ENCODE measurements at regions not wholly inside any gene's neighbourhood (a gene's known extent, or its start where the extent isn't known, plus 50 kb on each side); places are given as distances from the start of the nearest gene placed in this dataset.

GRCh38 chr5:154669402-154669801 lies 85.8 kb upstream of the LARP1 start:
- ATAC-seq (no peak), DNase-seq (no peak)
- no peak overlapping the region for H3K4me2 ChIP-seq (ENCODE audit: low read length)
- no peaks in the 10 kb centered on the region for H3K9me3 ChIP-seq (ENCODE audit: low read length)
- H4K20me1 ChIP-seq (ENCODE audit: low read length) = no peaks in the 10 kb centered on the region
- CTCF ChIA-PET = no interaction called here
- H3K79me2 ChIP-seq (ENCODE audit: low read length) = no peaks in the 10 kb centered on the region
- BruUV-seq (replicated peaks) = no TSS peak
- no peak overlapping the region for H3K4me3 ChIP-seq (ENCODE audit: low read length)
- TF ChIP-seq CTCF (conservative IDR thresholded peaks at IDR 0.05; ENCODE audit: low read depth, low read length) (no peak), EZH2phosphoT487 (IDR thresholded peaks at IDR 0.05; ENCODE audit: borderline replicate concordance, low read length) (no peak), EZH2 (IDR thresholded peaks at IDR 0.05; ENCODE audit: low read length, unreplicated experiment) (no peak)
- intact Hi-C loops (cut with micrococcal nuclease) = no loop called here
- POLR2A ChIA-PET (ENCODE audit: unreplicated experiment) = no interaction called here
- H2AFZ ChIP-seq (ENCODE audit: low read length) = no peak overlapping the region
- H3K27ac ChIP-seq (ENCODE audit: low read length) = no peak overlapping the region
- no peaks in the 10 kb centered on the region for H3K9me2 ChIP-seq (replicated peaks; ENCODE audit: low read length)
- H3K9ac ChIP-seq (ENCODE audit: low read length) = no peak overlapping the region
- H3K36me3 ChIP-seq (ENCODE audit: low read depth, low read length) = no peaks in the 10 kb centered on the region
- H3F3A ChIP-seq (ENCODE audit: low read length, unreplicated experiment) = no peaks in the 10 kb centered on the region
- H3K4me1 ChIP-seq (ENCODE audit: insufficient read depth, low read length) = no peaks in the 10 kb centered on the region
- H3K27me3 ChIP-seq (ENCODE audit: low read length) = no peaks in the 10 kb centered on the region

GRCh38 chr5:154664869-154665268 lies 90.3 kb upstream of the LARP1 start:
- H3F3A ChIP-seq (ENCODE audit: low read length, unreplicated experiment) = no peaks in the 10 kb centered on the region
- no peak for ATAC-seq

GRCh38 chr5:154663424-154663823 lies 91.8 kb upstream of the LARP1 start:
- no peaks in the 10 kb centered on the region for H3K27me3 ChIP-seq (ENCODE audit: low read length)
- no peak overlapping the region for H3K27ac ChIP-seq (ENCODE audit: low read length)
- POLR2A ChIA-PET (ENCODE audit: unreplicated experiment) = no interaction called here
- H3K36me3 ChIP-seq (ENCODE audit: low read depth, low read length) = no peaks in the 10 kb centered on the region
- TF ChIP-seq CTCF (conservative IDR thresholded peaks at IDR 0.05; ENCODE audit: low read depth, low read length) (no peak), EZH2 (IDR thresholded peaks at IDR 0.05; ENCODE audit: low read length, unreplicated experiment) (no peak), EZH2phosphoT487 (IDR thresholded peaks at IDR 0.05; ENCODE audit: borderline replicate concordance, low read length) (no peak)
- no peak overlapping the region for H3K4me3 ChIP-seq (ENCODE audit: low read length)
- ATAC-seq (no peak), DNase-seq (no peak)
- CTCF ChIA-PET = no interaction called here
- no peak overlapping the region for H2AFZ ChIP-seq (ENCODE audit: low read length)
- no peak overlapping the region for H3K9ac ChIP-seq (ENCODE audit: low read length)
- H3K4me2 ChIP-seq (ENCODE audit: low read length) = no peak overlapping the region
- no peaks in the 10 kb centered on the region for H3K9me3 ChIP-seq (ENCODE audit: low read length)
- BruUV-seq (replicated peaks) = no TSS peak
- H3K4me1 ChIP-seq (ENCODE audit: insufficient read depth, low read length) = no peaks in the 10 kb centered on the region
- no peaks in the 10 kb centered on the region for H3F3A ChIP-seq (ENCODE audit: low read length, unreplicated experiment)
- no peaks in the 10 kb centered on the region for H4K20me1 ChIP-seq (ENCODE audit: low read length)
- H3K79me2 ChIP-seq (ENCODE audit: low read length) = no peaks in the 10 kb centered on the region
- intact Hi-C loops (cut with micrococcal nuclease) = no loop called here
- H3K9me2 ChIP-seq (replicated peaks; ENCODE audit: low read length) = no peaks in the 10 kb centered on the region

More at GRCh38 chr5:154664869-154665268, 90.3 kb upstream of the LARP1 start:
- Histone ChIP-seq H4K20me1 (ENCODE audit: low read length) (no peaks in the 10 kb centered on the region), H3K4me2 (ENCODE audit: low read length) (no peak overlapping the region), H3K4me3 (ENCODE audit: low read length) (no peak overlapping the region), H3K9me3 (ENCODE audit: low read length) (no peaks in the 10 kb centered on the region), H3K36me3 (ENCODE audit: low read depth, low read length) (no peaks in the 10 kb centered on the region), H3K79me2 (ENCODE audit: low read length) (no peaks in the 10 kb centered on the region), H3K27me3 (ENCODE audit: low read length) (no peaks in the 10 kb centered on the region), H3K9ac (ENCODE audit: low read length) (no peak overlapping the region), H3K27ac (ENCODE audit: low read length) (no peak overlapping the region), H3K9me2 (replicated peaks; ENCODE audit: low read length) (no peaks in the 10 kb centered on the region), H3K4me1 (ENCODE audit: insufficient read depth, low read length) (no peaks in the 10 kb centered on the region), H2AFZ (ENCODE audit: low read length) (no peak overlapping the region)
- intact Hi-C loops (cut with micrococcal nuclease) = no loop called here
- no peak for DNase-seq
- POLR2A ChIA-PET (ENCODE audit: unreplicated experiment) = no interaction called here
- no peak for TF ChIP-seq EZH2 (IDR thresholded peaks at IDR 0.05; ENCODE audit: low read length, unreplicated experiment)
- no peak for TF ChIP-seq CTCF (conservative IDR thresholded peaks at IDR 0.05; ENCODE audit: low read depth, low read length)
- TF ChIP-seq EZH2phosphoT487 (IDR thresholded peaks at IDR 0.05; ENCODE audit: borderline replicate concordance, low read length) = no peak
- no TSS peak for BruUV-seq (replicated peaks)
- CTCF ChIA-PET = no interaction called here
